Naive thymus-derived CD4-positive, alpha-beta T cell (primary cell): ENCODE measurements at regions not wholly inside any gene's neighbourhood (a gene's known extent, or its start where the extent isn't known, plus 50 kb on each side); places are given as distances from the start of the nearest gene placed in this dataset.

Source experiments
- ATAC-seq: fragments of 150-1000 bp; cut with Tn5 transposase; 2 replicates; pipeline ENCODE4 v1.10.0; 2021; ENCODE audit warnings: mild to moderate bottlenecking, moderate library complexity
- CTCF ChIA-PET: fragments of 350-600 bp; sonication (Branson Sonifier 250); formaldehyde crosslinking; loops from one replicate; lab custom pipeline; 2021; ENCODE audit warnings: antibody characterized with exemption; lab: Charles Lee
- POLR2A ChIA-PET: fragments of 350-600 bp; sonication (Branson Sonifier 250); formaldehyde crosslinking; loops from one replicate; lab custom pipeline; 2021; ENCODE audit warnings: antibody characterized with exemption, inconsistent platforms; lab: Charles Lee
- DNase-seq, 9 donors: peaks; one replicate each; pipeline versions ENCODE4 v3.0.0 to v3.0.0-alpha.2; 2020 to 2022; ENCODE audit warnings: mixed read lengths in 1 of 9
- H3K27ac ChIP-seq: one replicate; pipeline ENCODE4 v1.7.0; 2013; ENCODE audit warnings: mild to moderate bottlenecking, low read depth, low read length, moderate library complexity
- H3K27me3 ChIP-seq, 2 donors: one replicate each; pipeline ENCODE4 v1.7.0; 2013; ENCODE audit warnings: low read length in 2 of 2, mild to moderate bottlenecking in 2 of 2, moderate library complexity in 2 of 2; ENCODE audit not compliant: control insufficient read depth in 2 of 2, insufficient read depth in 2 of 2
- H3K36me3 ChIP-seq, 3 experiments: 1 replicate in 2 of 3; 2 replicates in 1 of 3; pipeline ENCODE4 v1.7.0; 2013; ENCODE audit warnings: low read length in 3 of 3, mild to moderate bottlenecking in 3 of 3, moderate library complexity in 1 of 3; ENCODE audit not compliant: insufficient read depth in 3 of 3, control insufficient read depth in 2 of 3
- H3K4me1 ChIP-seq, 2 donors: one replicate each; pipeline ENCODE4 v1.7.0; 2013; ENCODE audit warnings: low read length in 2 of 2, mild to moderate bottlenecking in 2 of 2, moderate library complexity in 1 of 2; ENCODE audit not compliant: control insufficient read depth in 2 of 2, insufficient read depth in 2 of 2
- H3K4me3 ChIP-seq: 2 replicates; pipeline ENCODE4 v1.7.0; 2013; ENCODE audit warnings: mild to moderate bottlenecking, low read length
- H3K9me3 ChIP-seq, 3 experiments: 1 replicate in 2 of 3; 2 replicates in 1 of 3; pipeline ENCODE4 v1.7.0; 2013; ENCODE audit warnings: low read length in 3 of 3; ENCODE audit not compliant: control insufficient read depth in 2 of 3
- H3K27ac Mint-ChIP-seq, 9 donors: one replicate each; pipeline ENCODE4 v1.8.0; 2020 to 2022; ENCODE audit warnings: mixed read lengths in 9 of 9, mild to moderate bottlenecking in 8 of 9, moderate library complexity in 5 of 9, inconsistent platforms in 2 of 9
- H3K27me3 Mint-ChIP-seq, 5 donors: one replicate each; pipeline ENCODE4 v1.8.0; 2021 to 2022; ENCODE audit warnings: mixed read lengths in 5 of 5, mild to moderate bottlenecking in 1 of 5
- H3K36me3 Mint-ChIP-seq, 5 donors: one replicate each; pipeline ENCODE4 v1.8.0; 2020 to 2022; ENCODE audit warnings: mixed read lengths in 5 of 5, mild to moderate bottlenecking in 3 of 5, inconsistent platforms in 1 of 5
- H3K4me1 Mint-ChIP-seq, 7 donors: one replicate each; pipeline ENCODE4 v1.8.0; 2020 to 2022; ENCODE audit warnings: mixed read lengths in 7 of 7, mild to moderate bottlenecking in 3 of 7, inconsistent platforms in 1 of 7
- H3K4me3 Mint-ChIP-seq, 10 donors: one replicate each; pipeline ENCODE4 v1.8.0; 2020 to 2022; ENCODE audit warnings: mild to moderate bottlenecking in 10 of 10, mixed read lengths in 10 of 10, moderate library complexity in 6 of 10, inconsistent platforms in 2 of 10
- H3K9me3 Mint-ChIP-seq, 11 donors: one replicate each; pipeline ENCODE4 v1.8.0; 2020 to 2022; ENCODE audit warnings: mixed read lengths in 11 of 11, mild to moderate bottlenecking in 4 of 11, inconsistent platforms in 1 of 11, moderate library complexity in 1 of 11
- intact Hi-C, 2 donors: fragments of 100-400 bp; cut with micrococcal nuclease; formaldehyde crosslinking; loops; one replicate each; pipeline ENCODE4 v1.15.1; 2023

DNA sequence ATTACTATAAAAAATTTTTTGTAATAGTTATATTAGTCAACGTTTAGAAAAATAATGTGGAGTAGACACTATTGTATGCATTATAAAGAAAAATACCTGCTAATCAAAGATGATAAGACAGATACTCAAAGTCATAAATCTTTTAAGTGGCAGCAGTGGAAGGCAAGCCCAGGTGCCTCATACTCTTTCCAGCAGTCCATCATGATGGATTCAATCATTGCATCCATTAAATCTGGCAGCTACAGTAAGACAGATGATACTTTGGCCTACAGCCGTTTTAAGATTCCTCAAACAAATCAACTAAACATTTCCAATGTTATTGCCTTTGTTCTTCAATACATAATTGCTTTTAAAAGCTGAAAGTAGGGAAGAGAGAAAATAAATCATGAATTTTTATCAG, 1392.9 kb upstream of the NUDT12 start:
- Mint-ChIP-seq H3K4me1 (no peaks in the 10 kb centered on the region), H3K27ac (no peak overlapping the region), H3K27me3 (no peaks in the 10 kb centered on the region), H3K4me3 (no peak overlapping the region), H3K36me3 (no peaks in the 10 kb centered on the region), H3K9me3 (peaks cover 3 to 44% (median 13%) of the 10 kb centered on the region in 11 donors)
- ChIA-PET POLR2A (no interaction called here), CTCF (no interaction called here)
- H3K4me1 ChIP-seq: no peaks in the 10 kb centered on the region
- ATAC-seq (no peak), DNase-seq (no peak)
- no peak overlapping the region for H3K27ac ChIP-seq
- no peak overlapping the region for H3K4me3 ChIP-seq
- no peaks in the 10 kb centered on the region for H3K27me3 ChIP-seq
- intact Hi-C loops: no loop called here
- no peaks in the 10 kb centered on the region for H3K9me3 ChIP-seq
- H3K36me3 ChIP-seq: no peaks in the 10 kb centered on the region

GRCh38 chr5:104952876-104953275, 1390.3 kb upstream of the NUDT12 start:
- intact Hi-C loops: no loop called here
- Histone ChIP-seq H3K4me3 (no peak overlapping the region), H3K4me1 (no peaks in the 10 kb centered on the region), H3K36me3 (no peaks in the 10 kb centered on the region), H3K27me3 (no peaks in the 10 kb centered on the region), H3K27ac (no peak overlapping the region), H3K9me3 (no peaks in the 10 kb centered on the region)
- no peak overlapping the region for H3K27ac Mint-ChIP-seq
- no peak for ATAC-seq
- H3K36me3 Mint-ChIP-seq: no peaks in the 10 kb centered on the region
- H3K4me3 Mint-ChIP-seq: no peak overlapping the region
- ChIA-PET CTCF (no interaction called here), POLR2A (no interaction called here)
- no peaks in the 10 kb centered on the region for H3K4me1 Mint-ChIP-seq
- H3K9me3 Mint-ChIP-seq: peaks cover 2 to 39% (median 13%) of the 10 kb centered on the region in 11 donors
- H3K27me3 Mint-ChIP-seq: no peaks in the 10 kb centered on the region
- no peak for DNase-seq

GRCh38 chr5:104951829-104952228, 1389.2 kb upstream of the NUDT12 start:
- intact Hi-C loops: no loop called here
- Mint-ChIP-seq H3K36me3 (no peaks in the 10 kb centered on the region), H3K9me3 (peaks cover 2 to 29% (median 12%) of the 10 kb centered on the region in 11 donors), H3K4me1 (no peaks in the 10 kb centered on the region), H3K27me3 (no peaks in the 10 kb centered on the region), H3K4me3 (no peak overlapping the region), H3K27ac (no peak overlapping the region)
- no peaks in the 10 kb centered on the region for H3K4me1 ChIP-seq
- H3K4me3 ChIP-seq: no peak overlapping the region
- ATAC-seq: no peak
- no peaks in the 10 kb centered on the region for H3K27me3 ChIP-seq
- H3K36me3 ChIP-seq: no peaks in the 10 kb centered on the region
- POLR2A ChIA-PET: no interaction called here
- H3K27ac ChIP-seq: no peak overlapping the region
- H3K9me3 ChIP-seq: no peaks in the 10 kb centered on the region
- DNase-seq: no peak
- CTCF ChIA-PET: interaction anchor here (0.6 kb wide), 1 partner anchor 42 kb away, joined by 3 read pairs; no protein-coding TSS in a partner anchor

DNA sequence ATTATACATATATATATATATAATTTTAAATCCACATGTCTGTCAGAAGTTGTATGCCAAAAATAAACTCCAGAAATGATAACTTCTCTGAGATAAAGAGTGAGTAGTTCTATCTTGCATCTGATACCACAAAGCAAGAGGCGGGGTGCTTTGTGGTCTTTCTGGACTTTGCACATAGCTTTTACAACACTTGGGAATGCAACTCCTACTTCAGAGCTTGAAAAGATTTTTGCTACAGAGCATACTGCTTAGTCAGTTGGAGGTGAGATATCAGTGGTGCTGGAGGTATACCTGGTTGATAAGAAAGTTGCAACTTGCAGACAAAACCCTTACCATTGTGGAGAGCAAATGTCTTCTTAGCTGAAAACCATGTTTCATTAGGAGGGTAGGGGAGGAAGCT, 1384.5 kb upstream of the NUDT12 start:
- H3K36me3 ChIP-seq: no peaks in the 10 kb centered on the region
- no peak overlapping the region for H3K27ac ChIP-seq
- Mint-ChIP-seq H3K4me1 (no peaks in the 10 kb centered on the region), H3K27me3 (no peaks in the 10 kb centered on the region), H3K4me3 (no peak overlapping the region), H3K9me3 (peaks cover 0 to 19% (median 10%) of the 10 kb centered on the region in 11 donors), H3K36me3 (peaks cover 0 to 4% (median 0%) of the 10 kb centered on the region in 5 donors), H3K27ac (no peak overlapping the region)
- CTCF ChIA-PET: no interaction called here
- intact Hi-C loops: no loop called here
- H3K9me3 ChIP-seq: no peaks in the 10 kb centered on the region
- no peak overlapping the region for H3K4me3 ChIP-seq
- H3K4me1 ChIP-seq: no peaks in the 10 kb centered on the region
- H3K27me3 ChIP-seq: no peaks in the 10 kb centered on the region
- POLR2A ChIA-PET: no interaction called here
- ATAC-seq (no peak), DNase-seq (no peak)

DNA sequence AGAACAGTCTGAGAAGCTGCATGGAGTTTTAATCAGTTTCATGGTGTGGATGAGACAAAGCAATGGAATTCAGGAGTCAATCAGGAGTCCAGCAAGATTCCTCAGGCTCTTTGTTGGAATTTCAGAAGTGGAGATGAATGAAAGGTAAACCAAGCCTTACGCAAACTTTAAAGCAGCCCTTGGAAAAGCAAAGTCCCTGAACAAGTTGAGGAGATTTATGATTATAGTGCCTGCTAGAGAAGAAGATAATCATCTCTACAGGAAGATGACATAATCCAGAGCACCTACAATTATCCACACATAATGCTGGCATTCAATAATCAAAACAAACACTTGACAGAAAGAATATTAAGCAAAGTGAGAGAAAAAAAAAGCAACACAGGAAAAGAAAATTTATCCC, 1380.1 kb upstream of the NUDT12 start:
- no peak overlapping the region for H3K4me3 Mint-ChIP-seq
- CTCF ChIA-PET: no interaction called here
- DNase-seq: no peak
- H3K4me3 ChIP-seq: no peak overlapping the region
- H3K36me3 ChIP-seq: no peaks in the 10 kb centered on the region
- H3K9me3 ChIP-seq: no peaks in the 10 kb centered on the region
- ATAC-seq: no peak
- POLR2A ChIA-PET: no interaction called here
- no peaks in the 10 kb centered on the region for H3K4me1 Mint-ChIP-seq
- no peaks in the 10 kb centered on the region for H3K27me3 ChIP-seq
- no peaks in the 10 kb centered on the region for H3K27me3 Mint-ChIP-seq
- H3K27ac Mint-ChIP-seq: no peak overlapping the region
- intact Hi-C loops: no loop called here
- H3K36me3 Mint-ChIP-seq: peaks cover 0 to 4% (median 0%) of the 10 kb centered on the region in 5 donors
- no peak overlapping the region for H3K27ac ChIP-seq
- H3K9me3 Mint-ChIP-seq: peaks cover 0 to 17% (median 4%) of the 10 kb centered on the region in 11 donors
- H3K4me1 ChIP-seq: no peaks in the 10 kb centered on the region

DNA sequence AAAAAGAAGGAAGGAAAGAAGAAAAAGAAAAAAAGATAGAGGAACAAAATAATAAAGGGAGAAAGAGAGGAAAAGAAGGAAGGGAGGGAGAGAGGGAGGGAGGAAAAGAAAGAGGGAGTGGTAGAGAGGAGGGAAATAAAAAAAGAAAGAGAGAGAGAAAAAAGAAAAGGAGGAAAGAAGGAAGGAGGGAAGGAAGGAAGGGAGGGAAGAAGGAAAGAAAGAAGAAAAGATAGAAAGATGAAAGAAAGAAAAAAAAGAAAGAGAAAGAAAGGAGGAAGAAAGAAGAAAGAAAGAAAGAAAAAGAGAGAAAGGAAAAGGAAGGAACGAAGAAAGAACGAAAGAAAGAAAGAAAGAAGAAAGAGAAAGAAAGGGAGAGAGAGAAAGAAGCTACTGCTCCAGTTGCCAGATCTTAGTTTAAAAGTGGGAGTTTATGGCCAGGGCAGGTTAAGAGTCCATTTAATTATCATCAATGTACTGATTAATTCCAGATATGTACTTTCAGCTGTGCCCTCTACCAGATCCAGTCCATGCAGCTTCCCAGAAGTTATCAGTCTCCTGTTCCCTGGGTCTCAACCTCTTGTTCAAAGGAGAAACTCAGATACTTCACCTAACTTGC, 1378.5 kb upstream of the NUDT12 start:
- H3K4me3 ChIP-seq: no peak overlapping the region
- peaks cover 0 to 4% (median 0%) of the 10 kb centered on the region in 5 donors for H3K36me3 Mint-ChIP-seq
- H3K27ac Mint-ChIP-seq: no peak overlapping the region
- ATAC-seq: no peak
- H3K4me1 ChIP-seq: no peaks in the 10 kb centered on the region
- peaks cover 0 to 14% (median 3%) of the 10 kb centered on the region in 11 donors for H3K9me3 Mint-ChIP-seq
- no peak overlapping the region for H3K4me3 Mint-ChIP-seq
- H3K9me3 ChIP-seq: no peaks in the 10 kb centered on the region
- H3K4me1 Mint-ChIP-seq: no peaks in the 10 kb centered on the region
- ChIA-PET CTCF (no interaction called here), POLR2A (no interaction called here)
- intact Hi-C loops: no loop called here
- no peak overlapping the region for H3K27ac ChIP-seq
- DNase-seq: no peak
- no peaks in the 10 kb centered on the region for H3K27me3 Mint-ChIP-seq
- H3K36me3 ChIP-seq: no peaks in the 10 kb centered on the region
- no peaks in the 10 kb centered on the region for H3K27me3 ChIP-seq

- Mint-ChIP-seq H3K4me3 (no peak overlapping the region), H3K9me3 (peaks cover 0 to 18% (median 4%) of the 10 kb centered on the region in 11 donors), H3K36me3 (peaks cover 0 to 3% (median 0%) of the 10 kb centered on the region in 5 donors), H3K4me1 (no peaks in the 10 kb centered on the region), H3K27ac (no peak overlapping the region), H3K27me3 (no peaks in the 10 kb centered on the region)
- Histone ChIP-seq H3K4me3 (no peak overlapping the region), H3K9me3 (no peaks in the 10 kb centered on the region), H3K4me1 (no peaks in the 10 kb centered on the region), H3K27ac (no peak overlapping the region), H3K36me3 (no peaks in the 10 kb centered on the region), H3K27me3 (no peaks in the 10 kb centered on the region)
- ChIA-PET POLR2A (no interaction called here), CTCF (no interaction called here)
- intact Hi-C loops: no loop called here
- DNase-seq: no peak
- ATAC-seq: no peak
Measured at GRCh38 chr5:104937598-104937997, 1375.0 kb upstream of the NUDT12 start.
